Cerebellar nuclear complex (tissue), 1 donor: ENCODE measurements at regions not wholly inside any gene's neighbourhood (a gene's known extent, or its start where the extent isn't known, plus 50 kb on each side); places are given as distances from the start of the nearest gene placed in this dataset.

Experiments
- DNase-seq, 2 experiments: peaks; one replicate each; lab custom pipeline; 2025; lab: John Stamatoyannopoulos, UW

GRCh38 chr14:22513066-22513812 lies 75.8 kb downstream of the DAD1 start:
- DNase-seq = no peak

- DNase-seq = no peak
Observed at GRCh38 chr14:22512106-22512814, 76.8 kb downstream of the DAD1 start.

- DNase-seq = no peak
Observed at GRCh38 chr14:22510527-22511110, 78.4 kb downstream of the DAD1 start.

- DNase-seq = no peak
Observed at GRCh38 chr14:22509751-22510300, 79.2 kb downstream of the DAD1 start.

GRCh38 chr14:22509036-22509709 lies 79.9 kb downstream of the DAD1 start:
- DNase-seq = no peak

GRCh38 chr14:22508662-22509035 lies 80.4 kb downstream of the DAD1 start:
- no peak for DNase-seq

GRCh38 chr14:22508150-22508457 lies 80.9 kb downstream of the DAD1 start:
- no peak for DNase-seq

- no peak for DNase-seq
Observed at GRCh38 chr14:22506778-22507351, 82.2 kb downstream of the DAD1 start.

- DNase-seq = no peak
Observed at GRCh38 chr14:22506378-22506710, 82.7 kb downstream of the DAD1 start.

GRCh38 chr14:22505697-22506377 lies 83.2 kb downstream of the DAD1 start:
- DNase-seq = no peak

GRCh38 chr14:22505309-22505696 lies 83.7 kb downstream of the DAD1 start:
- no peak for DNase-seq

GRCh38 chr14:22502551-22502950 lies 86.5 kb downstream of the DAD1 start:
- no peak for DNase-seq

GRCh38 chr14:22502007-22502406 lies 87.0 kb downstream of the DAD1 start:
- no peak for DNase-seq

- no peak for DNase-seq
Observed at GRCh38 chr14:22500954-22501726, 87.9 kb downstream of the DAD1 start.

- no peak for DNase-seq
Observed at GRCh38 chr14:22500525-22500924, 88.5 kb downstream of the DAD1 start.

GRCh38 chr14:22497671-22498093 lies 91.3 kb downstream of the DAD1 start:
- no peak for DNase-seq

- DNase-seq = no peak
Observed at GRCh38 chr14:22497144-22497423, 91.9 kb downstream of the DAD1 start.

GRCh38 chr14:22494486-22495135 lies 94.4 kb downstream of the DAD1 start:
- DNase-seq = no peak

GRCh38 chr14:22493753-22494152 lies 95.3 kb downstream of the DAD1 start:
- DNase-seq = no peak
